AG04449 (cell line): ENCODE measurements at regions not wholly inside any gene's neighbourhood (a gene's known extent, or its start where the extent isn't known, plus 50 kb on each side); places are given as distances from the start of the nearest gene placed in this dataset.

Experiments used
- CTCF ChIA-PET: fragments of 350-600 bp; formaldehyde crosslinking; extraction: SDS; loops from one replicate; lab custom pipeline; 2021; ENCODE audit warnings: antibody characterized with exemption; lab: Yijun Ruan, JAX
- POLR2A ChIA-PET: fragments of 400-600, 350-600 bp; formaldehyde crosslinking; extraction: SDS; loops from one replicate; lab custom pipeline; 2020; ENCODE audit warnings: antibody characterized with exemption, inconsistent platforms; lab: Yijun Ruan, JAX
- DNase-seq: peaks from one replicate; pipeline ENCODE4 v3.0.0-alpha.2; 2010; ENCODE audit warnings: low read depth, low spot score
- H3K4me3 ChIP-seq: 2 replicates; pipeline ENCODE4 v1.5.1; 2011; ENCODE audit warnings: low read depth, mild to moderate bottlenecking, control low read depth, low read length
- TF ChIP-seq, protein P1 (sequence below): IDR thresholded peaks from one replicate; pipeline ENCODE4 v1.5.1; 2011; ENCODE audit warnings: mild to moderate bottlenecking, moderate library complexity, low read length, control low read depth, inconsistent platforms; ENCODE audit not compliant: insufficient read depth; ENCODE audit errors: missing control alignments

DNA sequence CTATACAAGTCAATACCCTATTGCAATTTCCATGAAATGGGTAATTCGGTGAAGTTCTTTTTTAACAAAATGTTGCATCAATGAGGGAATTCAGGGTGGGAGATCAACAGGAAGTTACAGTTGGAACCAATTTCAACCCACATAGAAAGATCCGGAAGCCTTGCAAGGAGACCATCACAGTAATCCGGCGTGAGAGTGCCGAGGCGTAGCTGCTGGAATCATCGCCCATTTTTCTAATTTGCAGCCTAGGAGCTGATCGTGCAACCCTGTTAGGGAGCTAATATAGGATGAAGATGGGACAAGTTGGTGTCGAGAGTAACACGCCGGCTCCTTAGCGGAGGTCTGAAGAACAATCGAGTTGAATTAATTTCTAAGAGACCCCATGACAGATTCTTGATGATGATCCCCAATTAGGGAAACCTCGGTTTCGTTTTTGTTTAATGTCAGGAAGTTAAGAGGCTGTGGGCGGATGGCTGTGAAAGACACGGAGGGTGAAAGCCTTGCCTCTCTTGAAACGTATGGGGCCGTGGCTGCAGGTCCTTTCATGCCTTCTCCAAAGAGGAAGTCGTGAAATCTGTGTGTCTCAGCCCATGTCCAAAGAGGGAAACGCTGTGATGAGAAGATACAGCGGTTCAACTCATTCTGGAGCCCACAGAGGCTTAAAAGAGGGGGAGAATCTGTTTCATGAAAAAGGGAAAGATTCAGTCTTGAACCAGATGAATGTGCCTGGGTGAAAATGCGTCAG lies 51.2 kb upstream of the CARD11 start:
- no peak overlapping the region for H3K4me3 ChIP-seq
- TF ChIP-seq, protein P1, sequence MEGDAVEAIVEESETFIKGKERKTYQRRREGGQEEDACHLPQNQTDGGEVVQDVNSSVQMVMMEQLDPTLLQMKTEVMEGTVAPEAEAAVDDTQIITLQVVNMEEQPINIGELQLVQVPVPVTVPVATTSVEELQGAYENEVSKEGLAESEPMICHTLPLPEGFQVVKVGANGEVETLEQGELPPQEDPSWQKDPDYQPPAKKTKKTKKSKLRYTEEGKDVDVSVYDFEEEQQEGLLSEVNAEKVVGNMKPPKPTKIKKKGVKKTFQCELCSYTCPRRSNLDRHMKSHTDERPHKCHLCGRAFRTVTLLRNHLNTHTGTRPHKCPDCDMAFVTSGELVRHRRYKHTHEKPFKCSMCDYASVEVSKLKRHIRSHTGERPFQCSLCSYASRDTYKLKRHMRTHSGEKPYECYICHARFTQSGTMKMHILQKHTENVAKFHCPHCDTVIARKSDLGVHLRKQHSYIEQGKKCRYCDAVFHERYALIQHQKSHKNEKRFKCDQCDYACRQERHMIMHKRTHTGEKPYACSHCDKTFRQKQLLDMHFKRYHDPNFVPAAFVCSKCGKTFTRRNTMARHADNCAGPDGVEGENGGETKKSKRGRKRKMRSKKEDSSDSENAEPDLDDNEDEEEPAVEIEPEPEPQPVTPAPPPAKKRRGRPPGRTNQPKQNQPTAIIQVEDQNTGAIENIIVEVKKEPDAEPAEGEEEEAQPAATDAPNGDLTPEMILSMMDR = no peak
- ChIA-PET CTCF (no interaction called here), POLR2A (no interaction called here)
- DNase-seq = no peak

DNA sequence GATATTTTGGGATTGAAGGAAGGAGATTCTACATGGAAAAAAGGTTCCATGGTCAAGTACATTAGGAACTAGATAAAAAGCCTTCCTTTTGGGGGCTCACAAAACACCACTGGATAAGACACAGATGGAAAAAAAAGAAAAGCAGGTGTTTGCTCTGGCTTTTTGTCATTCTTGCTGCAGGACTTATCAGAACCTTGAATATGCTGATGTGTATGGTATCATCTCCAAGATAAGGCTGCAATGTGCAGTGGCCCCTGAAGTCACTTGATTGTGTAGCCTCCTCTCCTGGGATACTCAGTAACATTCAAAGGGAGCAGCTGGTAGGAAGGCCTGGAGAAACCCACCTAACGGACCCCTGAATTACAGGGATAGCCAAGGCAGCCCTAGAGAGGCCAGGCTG lies 54.1 kb upstream of the CARD11 start:
- ChIA-PET CTCF (no interaction called here), POLR2A (no interaction called here)
- no peak for DNase-seq
- TF ChIP-seq, protein P1 = no peak
- H3K4me3 ChIP-seq = no peak overlapping the region

DNA sequence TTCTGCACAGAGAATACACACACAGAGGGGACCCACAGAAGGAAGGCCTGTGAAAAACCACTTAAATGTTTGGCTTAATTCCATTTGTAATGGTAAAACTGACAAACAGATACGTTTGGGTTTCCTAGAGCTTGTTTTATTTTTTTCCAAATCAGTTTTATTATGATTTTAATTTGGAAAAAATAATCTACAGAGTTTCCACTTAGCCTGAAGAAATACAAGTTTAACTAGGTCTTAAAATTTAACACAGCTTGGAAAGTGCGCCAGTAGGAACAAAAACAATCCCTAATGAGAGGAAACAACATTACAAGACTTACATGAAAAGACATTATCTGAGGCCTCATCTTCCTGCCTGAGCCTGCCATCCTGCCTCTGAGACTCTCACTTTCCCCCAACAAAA lies 58.5 kb upstream of the CARD11 start:
- TF ChIP-seq, protein P1 = no peak
- H3K4me3 ChIP-seq = no peak overlapping the region
- DNase-seq = no peak
- ChIA-PET CTCF (no interaction called here), POLR2A (no interaction called here)

DNA sequence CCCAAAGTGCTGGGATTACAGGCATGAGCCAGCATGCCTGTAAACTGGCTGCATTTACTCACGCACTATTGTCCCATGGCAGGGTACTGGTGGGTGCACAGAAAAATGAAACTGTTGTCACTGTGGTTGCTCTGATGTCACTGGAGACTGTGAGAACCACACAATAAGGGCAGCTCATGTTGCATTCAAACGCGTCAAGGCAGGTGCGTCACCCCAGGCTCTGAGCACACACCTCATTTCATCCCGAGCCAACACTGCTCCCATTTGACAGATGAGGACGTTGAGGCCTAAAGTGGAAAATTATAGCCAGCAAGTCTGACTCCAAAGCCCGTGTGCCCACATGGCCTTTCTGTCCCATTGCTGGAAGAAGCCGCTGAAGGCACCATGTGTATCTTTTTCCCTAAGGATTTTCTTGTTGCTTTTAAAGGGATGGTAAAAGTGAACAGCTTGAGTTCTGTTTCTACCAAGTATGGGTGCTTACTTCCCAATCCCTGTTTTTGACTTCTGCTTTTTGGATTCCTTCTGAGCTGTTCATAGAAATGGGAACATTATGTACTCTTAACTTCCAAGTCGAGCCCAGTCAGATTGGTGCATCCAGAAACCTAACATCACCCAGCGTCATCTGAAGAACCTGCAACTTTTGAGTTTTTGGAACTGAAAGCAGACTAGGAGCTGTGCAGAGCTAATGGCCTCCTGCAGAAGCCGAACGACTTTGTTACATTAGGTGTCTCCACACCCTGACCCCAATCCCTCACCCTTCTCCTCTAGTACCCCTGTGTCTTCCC lies 60.1 kb upstream of the CARD11 start:
- ChIA-PET CTCF (no interaction called here), POLR2A (no interaction called here)
- DNase-seq = no peak
- TF ChIP-seq, protein P1 = no peak
- H3K4me3 ChIP-seq = no peak overlapping the region

DNA sequence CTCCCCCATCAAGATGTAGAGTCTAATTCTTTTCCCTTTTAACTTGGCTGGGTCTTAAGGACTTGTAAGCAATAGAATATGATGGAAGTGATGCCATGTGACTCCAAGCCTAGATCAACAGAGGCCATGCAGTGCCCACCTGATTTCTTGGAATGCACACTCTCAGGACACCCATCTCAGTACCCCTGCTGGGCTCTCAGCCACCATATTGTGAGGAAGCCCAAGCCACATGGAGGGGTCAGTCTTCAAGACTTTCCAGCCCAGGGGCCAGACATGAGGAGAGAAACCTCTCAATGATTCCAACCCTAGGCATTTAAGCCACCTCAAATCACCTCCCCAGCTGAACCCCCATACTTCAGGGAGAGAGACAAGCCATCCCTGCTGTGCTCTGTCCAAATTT lies 62.2 kb upstream of the CARD11 start:
- ChIA-PET CTCF (no interaction called here), POLR2A (no interaction called here)
- DNase-seq = no peak
- no peak overlapping the region for H3K4me3 ChIP-seq
- TF ChIP-seq, protein P1 = no peak

DNA sequence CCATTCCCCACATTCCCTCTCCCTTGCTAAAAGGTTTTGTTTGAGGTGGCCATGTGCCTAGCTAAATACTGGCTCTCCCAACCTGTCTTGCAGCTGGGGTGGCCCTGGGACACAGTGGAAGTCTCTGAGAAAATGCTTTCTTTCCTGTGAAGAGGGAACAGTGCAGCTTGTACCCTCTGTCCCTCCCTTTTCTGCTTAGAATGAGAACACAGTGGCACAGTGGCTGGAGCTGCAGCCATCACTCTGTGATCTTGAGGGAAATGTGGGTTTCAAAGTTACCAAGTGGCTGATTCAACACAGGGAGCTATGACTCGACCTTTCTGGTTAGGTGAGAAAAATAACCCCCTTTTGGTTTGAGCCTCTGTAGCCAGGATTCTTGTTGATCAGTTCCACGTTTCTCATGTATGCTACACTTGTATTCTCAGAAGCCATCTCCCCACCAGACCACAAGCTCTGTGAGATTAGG lies 62.7 kb upstream of the CARD11 start:
- no peak overlapping the region for H3K4me3 ChIP-seq
- CTCF ChIA-PET = no interaction called here
- TF ChIP-seq, protein P1 = no peak
- no peak for DNase-seq
- POLR2A ChIA-PET = no interaction called here
